ENCODE measurements at regions not wholly inside any gene's neighbourhood (a gene's known extent, or its start where the extent isn't known, plus 50 kb on each side); places are given as distances from the start of the nearest gene placed in this dataset.

- H3K4me1 ChIP-seq (ENCODE audit: control insufficient read depth, insufficient read depth, low read length) = peaks cover 2% of the 10 kb centered on the region
- no peaks in the 10 kb centered on the region for H3K36me3 ChIP-seq (ENCODE audit: control insufficient read depth, insufficient read depth, low read length)
- no peak overlapping the region for H3K9ac ChIP-seq (ENCODE audit: low read depth, low read length)
- peaks cover 16% of the 10 kb centered on the region for H3K27me3 ChIP-seq (ENCODE audit: control insufficient read depth, insufficient read depth, low read length)
- no peaks in the 10 kb centered on the region for H3K9me3 ChIP-seq (ENCODE audit: control insufficient read depth, insufficient read depth, low read length)
- H3K4me3 ChIP-seq (ENCODE audit: low read depth, low read length) = no peak overlapping the region
Observed at GRCh38 chr15:77746254-77747174, 113.8 kb upstream of the LINGO1 start.

- Histone ChIP-seq H3K9ac (ENCODE audit: low read depth, low read length) (no peak overlapping the region), H3K9me3 (ENCODE audit: control insufficient read depth, insufficient read depth, low read length) (no peaks in the 10 kb centered on the region), H3K4me1 (ENCODE audit: control insufficient read depth, insufficient read depth, low read length) (peaks cover 11% of the 10 kb centered on the region), H3K27me3 (ENCODE audit: control insufficient read depth, insufficient read depth, low read length) (peaks cover 4% of the 10 kb centered on the region), H3K36me3 (ENCODE audit: control insufficient read depth, insufficient read depth, low read length) (no peaks in the 10 kb centered on the region), H3K4me3 (ENCODE audit: low read depth, low read length) (no peak overlapping the region)
Observed at GRCh38 chr15:77744398-77744797, 111.7 kb upstream of the LINGO1 start.

GRCh38 chr15:77742570-77742969, 109.9 kb upstream of the LINGO1 start:
- Histone ChIP-seq H3K36me3 (ENCODE audit: control insufficient read depth, insufficient read depth, low read length) (no peaks in the 10 kb centered on the region), H3K4me1 (ENCODE audit: control insufficient read depth, insufficient read depth, low read length) (peaks cover 18% of the 10 kb centered on the region), H3K27me3 (ENCODE audit: control insufficient read depth, insufficient read depth, low read length) (peaks cover 6% of the 10 kb centered on the region), H3K9me3 (ENCODE audit: control insufficient read depth, insufficient read depth, low read length) (no peaks in the 10 kb centered on the region), H3K4me3 (ENCODE audit: low read depth, low read length) (no peak overlapping the region), H3K9ac (ENCODE audit: low read depth, low read length) (no peak overlapping the region)

GRCh38 chr15:77742127-77742526, 109.4 kb upstream of the LINGO1 start:
- Histone ChIP-seq H3K36me3 (ENCODE audit: control insufficient read depth, insufficient read depth, low read length) (no peaks in the 10 kb centered on the region), H3K4me1 (ENCODE audit: control insufficient read depth, insufficient read depth, low read length) (peaks cover 18% of the 10 kb centered on the region), H3K9ac (ENCODE audit: low read depth, low read length) (no peak overlapping the region), H3K27me3 (ENCODE audit: control insufficient read depth, insufficient read depth, low read length) (peaks cover 6% of the 10 kb centered on the region), H3K9me3 (ENCODE audit: control insufficient read depth, insufficient read depth, low read length) (no peaks in the 10 kb centered on the region), H3K4me3 (ENCODE audit: low read depth, low read length) (no peak overlapping the region)

GRCh38 chr15:77741106-77741505, 108.4 kb upstream of the LINGO1 start:
- H3K9me3 ChIP-seq (ENCODE audit: control insufficient read depth, insufficient read depth, low read length) = no peaks in the 10 kb centered on the region
- no peaks in the 10 kb centered on the region for H3K36me3 ChIP-seq (ENCODE audit: control insufficient read depth, insufficient read depth, low read length)
- H3K4me3 ChIP-seq (ENCODE audit: low read depth, low read length) = no peak overlapping the region
- H3K4me1 ChIP-seq (ENCODE audit: control insufficient read depth, insufficient read depth, low read length) = peaks cover 18% of the 10 kb centered on the region
- H3K27me3 ChIP-seq (ENCODE audit: control insufficient read depth, insufficient read depth, low read length) = peaks cover 6% of the 10 kb centered on the region
- no peak overlapping the region for H3K9ac ChIP-seq (ENCODE audit: low read depth, low read length)

- Histone ChIP-seq H3K4me3 (ENCODE audit: low read depth, low read length) (peak overlapping the region; percentile 18), H3K4me1 (ENCODE audit: control insufficient read depth, insufficient read depth, low read length) (peaks cover 18% of the 10 kb centered on the region), H3K36me3 (ENCODE audit: control insufficient read depth, insufficient read depth, low read length) (no peaks in the 10 kb centered on the region), H3K9ac (ENCODE audit: low read depth, low read length) (no peak overlapping the region), H3K9me3 (ENCODE audit: control insufficient read depth, insufficient read depth, low read length) (no peaks in the 10 kb centered on the region), H3K27me3 (ENCODE audit: control insufficient read depth, insufficient read depth, low read length) (peaks cover 10% of the 10 kb centered on the region)
Observed at GRCh38 chr15:77739591-77740378, 107.1 kb upstream of the LINGO1 start.

GRCh38 chr15:77738441-77739302, 106.0 kb upstream of the LINGO1 start:
- Histone ChIP-seq H3K4me3 (ENCODE audit: low read depth, low read length) (no peak overlapping the region), H3K4me1 (ENCODE audit: control insufficient read depth, insufficient read depth, low read length) (peaks cover 18% of the 10 kb centered on the region), H3K36me3 (ENCODE audit: control insufficient read depth, insufficient read depth, low read length) (no peaks in the 10 kb centered on the region), H3K9me3 (ENCODE audit: control insufficient read depth, insufficient read depth, low read length) (no peaks in the 10 kb centered on the region), H3K9ac (ENCODE audit: low read depth, low read length) (no peak overlapping the region), H3K27me3 (ENCODE audit: control insufficient read depth, insufficient read depth, low read length) (peaks cover 10% of the 10 kb centered on the region)

- H3K9ac ChIP-seq (ENCODE audit: low read depth, low read length) = no peak overlapping the region
- peaks cover 6% of the 10 kb centered on the region for H3K27me3 ChIP-seq (ENCODE audit: control insufficient read depth, insufficient read depth, low read length)
- no peaks in the 10 kb centered on the region for H3K9me3 ChIP-seq (ENCODE audit: control insufficient read depth, insufficient read depth, low read length)
- H3K4me1 ChIP-seq (ENCODE audit: control insufficient read depth, insufficient read depth, low read length) = peaks cover 18% of the 10 kb centered on the region
- no peaks in the 10 kb centered on the region for H3K36me3 ChIP-seq (ENCODE audit: control insufficient read depth, insufficient read depth, low read length)
- H3K4me3 ChIP-seq (ENCODE audit: low read depth, low read length) = no peak overlapping the region
Observed at GRCh38 chr15:77738038-77738370, 105.3 kb upstream of the LINGO1 start.

- no peak overlapping the region for H3K4me3 ChIP-seq (ENCODE audit: low read depth, low read length)
- no peak overlapping the region for H3K9ac ChIP-seq (ENCODE audit: low read depth, low read length)
- peaks cover 18% of the 10 kb centered on the region for H3K4me1 ChIP-seq (ENCODE audit: control insufficient read depth, insufficient read depth, low read length)
- H3K36me3 ChIP-seq (ENCODE audit: control insufficient read depth, insufficient read depth, low read length) = no peaks in the 10 kb centered on the region
- no peaks in the 10 kb centered on the region for H3K9me3 ChIP-seq (ENCODE audit: control insufficient read depth, insufficient read depth, low read length)
- H3K27me3 ChIP-seq (ENCODE audit: control insufficient read depth, insufficient read depth, low read length) = peaks cover 6% of the 10 kb centered on the region
Observed at GRCh38 chr15:77737238-77738037, 104.7 kb upstream of the LINGO1 start.

- H3K27me3 ChIP-seq (ENCODE audit: control insufficient read depth, insufficient read depth, low read length) = peaks cover 6% of the 10 kb centered on the region
- no peak overlapping the region for H3K9ac ChIP-seq (ENCODE audit: low read depth, low read length)
- peaks cover 9% of the 10 kb centered on the region for H3K4me1 ChIP-seq (ENCODE audit: control insufficient read depth, insufficient read depth, low read length)
- no peak overlapping the region for H3K4me3 ChIP-seq (ENCODE audit: low read depth, low read length)
- H3K9me3 ChIP-seq (ENCODE audit: control insufficient read depth, insufficient read depth, low read length) = no peaks in the 10 kb centered on the region
- H3K36me3 ChIP-seq (ENCODE audit: control insufficient read depth, insufficient read depth, low read length) = no peaks in the 10 kb centered on the region
Observed at GRCh38 chr15:77734306-77734705, 101.6 kb upstream of the LINGO1 start.
